Osteoblast (primary cell): ENCODE measurements at regions not wholly inside any gene's neighbourhood (a gene's known extent, or its start where the extent isn't known, plus 50 kb on each side); places are given as distances from the start of the nearest gene placed in this dataset.

ENCODE experiments used
- DNase-seq: peaks from one replicate; pipeline ENCODE4 v3.0.0; 2011; ENCODE audit warnings: low spot score, mixed read lengths; ENCODE audit not compliant: insufficient read length; ENCODE audit errors: missing footprints
- H2AFZ ChIP-seq: 2 replicates; pipeline ENCODE4 v1.6.0; 2011; ENCODE audit warnings: mild to moderate bottlenecking, low read length
- H3K27ac ChIP-seq: 2 replicates; pipeline ENCODE4 v1.5.1; 2011; ENCODE audit warnings: mild to moderate bottlenecking, low read depth, low read length, moderate library complexity
- H3K27me3 ChIP-seq: 2 replicates; pipeline ENCODE4 v1.6.0; 2012; ENCODE audit warnings: mild to moderate bottlenecking, control low read depth, inconsistent platforms, low read length, moderate library complexity; ENCODE audit not compliant: insufficient read depth
- H3K36me3 ChIP-seq: 2 replicates; pipeline ENCODE4 v1.5.1; 2011; ENCODE audit warnings: mild to moderate bottlenecking, low read length, control low read depth, moderate library complexity; ENCODE audit not compliant: insufficient read depth
- H3K4me1 ChIP-seq: 2 replicates; pipeline ENCODE4 v1.5.1; 2011; ENCODE audit warnings: mild to moderate bottlenecking, low read length, control low read depth, moderate library complexity; ENCODE audit not compliant: insufficient read depth
- H3K4me2 ChIP-seq: 2 replicates; pipeline ENCODE4 v1.6.0; 2011; ENCODE audit warnings: mild to moderate bottlenecking, low read length; ENCODE audit not compliant: insufficient read depth
- H3K4me3 ChIP-seq: fragments of 200-600 bp; sonication (generic); 3 replicates; pipeline ENCODE4 v1.5.1; 2012; ENCODE audit warnings: mild to moderate bottlenecking, low read length, inconsistent platforms; ENCODE audit not compliant: insufficient read depth
- H3K79me2 ChIP-seq: 2 replicates; pipeline ENCODE4 v1.6.0; 2012; ENCODE audit warnings: mild to moderate bottlenecking, low read length, control low read depth, inconsistent platforms; ENCODE audit not compliant: insufficient read depth
- H3K9me3 ChIP-seq: 2 replicates; pipeline ENCODE4 v1.5.1; 2011; ENCODE audit warnings: low read depth, low read length, control low read depth
- H4K20me1 ChIP-seq: 2 replicates; pipeline ENCODE4 v1.6.0; 2012; ENCODE audit warnings: mild to moderate bottlenecking, low read length, control low read depth; ENCODE audit not compliant: insufficient read depth
- CTCF ChIP-seq: IDR thresholded peaks from 2 replicates; pipeline ENCODE4 v1.5.1; 2011; ENCODE audit warnings: mild to moderate bottlenecking, low read depth, low read length, moderate library complexity; ENCODE audit errors: extremely low read depth

- no peak overlapping the region for H3K4me2 ChIP-seq
- H3K9me3 ChIP-seq: peaks cover 4% of the 10 kb centered on the region
- no peaks in the 10 kb centered on the region for H3K27me3 ChIP-seq
- H3K36me3 ChIP-seq: no peaks in the 10 kb centered on the region
- no peak for DNase-seq
- TF ChIP-seq CTCF: no peak
- no peaks in the 10 kb centered on the region for H3K4me1 ChIP-seq
- no peak overlapping the region for H2AFZ ChIP-seq
- H3K79me2 ChIP-seq: no peaks in the 10 kb centered on the region
- H3K27ac ChIP-seq: no peak overlapping the region
- no peaks in the 10 kb centered on the region for H4K20me1 ChIP-seq
- no peak overlapping the region for H3K4me3 ChIP-seq
These were observed 1285.9 kb upstream of the CELF4 start for GRCh38 chr18:38851526-38851925.

- DNase-seq: no peak
- no peak overlapping the region for H3K27ac ChIP-seq
These were observed 1281.7 kb upstream of the CELF4 start for GRCh38 chr18:38847326-38847725.

GRCh38 chr18:38843291-38843690 lies 1277.7 kb upstream of the CELF4 start:
- DNase-seq: no peak
- Histone ChIP-seq H3K4me3 (no peak overlapping the region), H2AFZ (no peak overlapping the region), H3K9me3 (no peaks in the 10 kb centered on the region), H4K20me1 (no peaks in the 10 kb centered on the region), H3K4me2 (no peak overlapping the region), H3K79me2 (no peaks in the 10 kb centered on the region), H3K4me1 (no peaks in the 10 kb centered on the region), H3K27me3 (no peaks in the 10 kb centered on the region), H3K36me3 (no peaks in the 10 kb centered on the region), H3K27ac (no peak overlapping the region)
- no peak for TF ChIP-seq CTCF

More at GRCh38 chr18:38847326-38847725, 1281.7 kb upstream of the CELF4 start:
- no peak for TF ChIP-seq CTCF
- Histone ChIP-seq H3K79me2 (no peaks in the 10 kb centered on the region), H3K4me2 (no peak overlapping the region), H3K4me1 (no peaks in the 10 kb centered on the region), H3K27me3 (no peaks in the 10 kb centered on the region), H3K9me3 (no peaks in the 10 kb centered on the region), H3K36me3 (no peaks in the 10 kb centered on the region), H3K4me3 (no peak overlapping the region), H4K20me1 (no peaks in the 10 kb centered on the region), H2AFZ (no peak overlapping the region)

- H3K36me3 ChIP-seq: no peaks in the 10 kb centered on the region
- H3K4me1 ChIP-seq: no peaks in the 10 kb centered on the region
- TF ChIP-seq CTCF: no peak
- H3K27ac ChIP-seq: no peak overlapping the region
- no peaks in the 10 kb centered on the region for H3K79me2 ChIP-seq
- H2AFZ ChIP-seq: no peak overlapping the region
- H3K27me3 ChIP-seq: no peaks in the 10 kb centered on the region
- no peak overlapping the region for H3K4me2 ChIP-seq
- no peak for DNase-seq
- H3K9me3 ChIP-seq: peaks cover 2% of the 10 kb centered on the region
- H4K20me1 ChIP-seq: no peaks in the 10 kb centered on the region
- H3K4me3 ChIP-seq: no peak overlapping the region
These were observed 1260.6 kb upstream of the CELF4 start for GRCh38 chr18:38826247-38826646.
